Upper lobe of left lung (tissue), 4 donors: ENCODE measurements at regions not wholly inside any gene's neighbourhood (a gene's known extent, or its start where the extent isn't known, plus 50 kb on each side); places are given as distances from the start of the nearest gene placed in this dataset.

ENCODE experiments used
- CTCF ChIP-seq, 6 experiments: fragments of 450-650 bp in 4 of 6; fragments of 200-600 bp in 2 of 6; sonication (generic) in 2 of 6; IDR thresholded peaks; one replicate each; pipeline ENCODE4 v1.5.1; 2016 to 2019; ENCODE audit warnings: antibody characterized with exemption in 6 of 6
- EP300 ChIP-seq, 4 donors: sonication (generic); formaldehyde crosslinking; IDR thresholded peaks; one replicate each; pipeline ENCODE4 v1.5.1; 2017; ENCODE audit warnings: antibody characterized with exemption in 4 of 4, control low read depth in 2 of 4
- POLR2A ChIP-seq, 4 donors: fragments of 450-650 bp; IDR thresholded peaks; one replicate each; pipeline ENCODE4 v1.5.1; 2016 to 2017; ENCODE audit warnings: antibody characterized with exemption in 4 of 4, mild to moderate bottlenecking in 2 of 4
- POLR2AphosphoS5 ChIP-seq, 2 donors: sonication (generic); formaldehyde crosslinking; IDR thresholded peaks; one replicate each; pipeline ENCODE4 v1.5.1; 2017; ENCODE audit warnings: antibody characterized with exemption in 2 of 2

GRCh38 chr2:239736358-239737143 lies 288.6 kb downstream of the NDUFA10 start:
- no peak for TF ChIP-seq CTCF (IDR thresholded peaks at IDR 0.05)
- no peak for TF ChIP-seq POLR2AphosphoS5 (IDR thresholded peaks at IDR 0.05)
- no peak for TF ChIP-seq POLR2A (IDR thresholded peaks at IDR 0.05)
- no peak for TF ChIP-seq EP300 (IDR thresholded peaks at IDR 0.05)
